Esophagus muscularis mucosa (tissue), 4 donors: ENCODE measurements at regions not wholly inside any gene's neighbourhood (a gene's known extent, or its start where the extent isn't known, plus 50 kb on each side); places are given as distances from the start of the nearest gene placed in this dataset.
A peak's percentile ranks its signal among the peaks of the same experiment; 100 is the strongest.

Experiments
- DNase-seq: peaks from one replicate; pipeline ENCODE4 v3.0.0-alpha.2; 2017; ENCODE audit errors: extremely low spot score
- H3K27ac ChIP-seq, 4 donors: fragments of 200-600 bp; sonication (generic); replicated peaks in 1 of 4; 1 replicate in 3 of 4; 2 replicates in 1 of 4; pipeline ENCODE4 v1.5.1; 2016 to 2019; ENCODE audit warnings: mild to moderate bottlenecking in 1 of 4
- H3K27me3 ChIP-seq, 4 donors: fragments of 200-600 bp; sonication (generic); one replicate each; pipeline versions ENCODE4 v1.5.1 to v1.6.0; 2016 to 2019
- H3K36me3 ChIP-seq, 4 donors: fragments of 200-600 bp; sonication (generic); one replicate each; pipeline ENCODE4 v1.5.1; 2016 to 2019
- H3K4me1 ChIP-seq, 4 donors: fragments of 200-600 bp; sonication (generic); one replicate each; pipeline ENCODE4 v1.5.1; 2016 to 2019
- H3K4me3 ChIP-seq, 4 donors: fragments of 200-600 bp; sonication (generic); 1 replicate in 2 of 4; 2 replicates in 2 of 4; pipeline ENCODE4 v1.5.1; 2016 to 2019; ENCODE audit warnings: mild to moderate bottlenecking in 4 of 4, moderate library complexity in 1 of 4
- H3K9me3 ChIP-seq, 4 donors: fragments of 200-600 bp; sonication (generic); 1 replicate in 3 of 4; 2 replicates in 1 of 4; pipeline ENCODE4 v1.5.1; 2016 to 2019
- EP300 ChIP-seq: sonication (generic); formaldehyde crosslinking; IDR thresholded peaks from one replicate; pipeline ENCODE4 v1.6.1; 2017; ENCODE audit warnings: antibody characterized with exemption
- POLR2A ChIP-seq: fragments of 450-650 bp; IDR thresholded peaks from one replicate; pipeline ENCODE4 v1.6.1; 2017; ENCODE audit warnings: antibody characterized with exemption, moderate library complexity, mild to moderate bottlenecking, low read depth
- POLR2AphosphoS5 ChIP-seq, 2 donors: sonication (generic); formaldehyde crosslinking; IDR thresholded peaks; one replicate each; pipeline ENCODE4 v1.6.1; 2017; ENCODE audit warnings: antibody characterized with exemption in 2 of 2
- WGBS: methylation state at CpG from one replicate; pipeline ENCODE4 v1.1.5; 2018; 5-methylcytosine and 5-hydroxymethylcytosine counted together
- intact Hi-C: fragments of 100-400 bp; cut with DNase I; formaldehyde crosslinking; loops from one replicate; pipeline ENCODE4 v1.15.1; 2023
- TF ChIP-seq, protein P1 (sequence below), 3 experiments: fragments of 200-600 bp in 2 of 3; fragments of 450-650 bp in 1 of 3; sonication (generic) in 2 of 3; IDR thresholded peaks; one replicate each; pipeline ENCODE4 v1.5.1; 2017 to 2019; ENCODE audit warnings: antibody characterized with exemption in 3 of 3, mild to moderate bottlenecking in 2 of 3, moderate library complexity in 1 of 3

DNA sequence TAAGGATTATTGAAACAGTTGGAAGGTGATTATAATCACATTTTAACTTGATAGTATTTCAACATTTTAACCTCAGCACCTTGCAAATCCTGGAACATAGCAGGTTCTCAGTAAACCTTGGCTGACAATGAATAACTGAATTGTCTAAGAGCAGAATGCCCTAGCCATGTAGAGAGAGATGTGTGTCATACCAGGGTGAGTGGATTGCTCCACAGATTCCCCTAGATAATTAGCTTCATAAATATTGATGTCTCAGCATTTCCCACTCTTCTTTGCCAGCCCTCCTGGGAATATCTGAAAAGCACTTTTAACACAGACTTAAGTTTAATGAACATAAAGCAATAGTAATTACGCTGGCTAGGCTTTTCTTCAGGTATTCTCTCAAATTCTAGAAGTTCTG is 363.5 kb downstream of the MAN2A1 start:
- TF ChIP-seq, protein P1, sequence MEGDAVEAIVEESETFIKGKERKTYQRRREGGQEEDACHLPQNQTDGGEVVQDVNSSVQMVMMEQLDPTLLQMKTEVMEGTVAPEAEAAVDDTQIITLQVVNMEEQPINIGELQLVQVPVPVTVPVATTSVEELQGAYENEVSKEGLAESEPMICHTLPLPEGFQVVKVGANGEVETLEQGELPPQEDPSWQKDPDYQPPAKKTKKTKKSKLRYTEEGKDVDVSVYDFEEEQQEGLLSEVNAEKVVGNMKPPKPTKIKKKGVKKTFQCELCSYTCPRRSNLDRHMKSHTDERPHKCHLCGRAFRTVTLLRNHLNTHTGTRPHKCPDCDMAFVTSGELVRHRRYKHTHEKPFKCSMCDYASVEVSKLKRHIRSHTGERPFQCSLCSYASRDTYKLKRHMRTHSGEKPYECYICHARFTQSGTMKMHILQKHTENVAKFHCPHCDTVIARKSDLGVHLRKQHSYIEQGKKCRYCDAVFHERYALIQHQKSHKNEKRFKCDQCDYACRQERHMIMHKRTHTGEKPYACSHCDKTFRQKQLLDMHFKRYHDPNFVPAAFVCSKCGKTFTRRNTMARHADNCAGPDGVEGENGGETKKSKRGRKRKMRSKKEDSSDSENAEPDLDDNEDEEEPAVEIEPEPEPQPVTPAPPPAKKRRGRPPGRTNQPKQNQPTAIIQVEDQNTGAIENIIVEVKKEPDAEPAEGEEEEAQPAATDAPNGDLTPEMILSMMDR (IDR thresholded peaks at IDR 0.05): no peak
- TF ChIP-seq EP300 (no peak), POLR2AphosphoS5 (IDR thresholded peaks at IDR 0.05) (no peak), POLR2A (no peak)

DNA sequence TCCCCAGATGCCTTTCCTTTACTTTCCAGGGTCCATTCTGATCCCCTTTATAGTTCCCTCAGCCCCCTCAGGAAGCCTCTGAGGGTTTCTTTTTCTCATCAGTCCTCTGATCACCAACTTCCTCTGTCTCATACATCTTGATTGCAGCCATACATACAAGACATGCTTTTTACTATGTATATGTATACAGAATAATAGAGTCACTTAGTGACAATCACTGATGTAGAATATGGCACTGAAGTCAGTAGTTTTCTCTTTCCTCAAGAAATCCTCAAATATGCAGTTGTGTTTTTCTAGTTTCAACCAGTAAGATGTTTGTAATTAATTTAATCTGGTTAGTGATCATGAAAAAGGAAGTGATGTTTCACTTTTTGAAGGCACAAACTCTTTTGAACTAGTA is 364.1 kb downstream of the MAN2A1 start:
- intact Hi-C loops: no loop called here
- Histone ChIP-seq H3K9me3 (no peaks in the 10 kb centered on the region), H3K27ac (no peak overlapping the region), H3K36me3 (no peaks in the 10 kb centered on the region), H3K4me3 (no peak overlapping the region), H3K4me1 (peaks cover 0 to 22% (median 6%) of the 10 kb centered on the region in 4 donors), H3K27me3 (no peaks in the 10 kb centered on the region)
- no peak for TF ChIP-seq EP300
- TF ChIP-seq POLR2A: no peak
- TF ChIP-seq, protein P1 (IDR thresholded peaks at IDR 0.05): no peak
- TF ChIP-seq POLR2AphosphoS5 (IDR thresholded peaks at IDR 0.05): no peak
- no peak for DNase-seq

More for the DNA sequence above, 363.5 kb downstream of the MAN2A1 start:
- no peaks in the 10 kb centered on the region for H3K27me3 ChIP-seq
- no peaks in the 10 kb centered on the region for H3K36me3 ChIP-seq
- 95% methylated on average over 1 of the region's 1 CpG for WGBS
- no peak overlapping the region for H3K4me3 ChIP-seq
- no peak for DNase-seq
- peaks cover 0 to 22% (median 6%) of the 10 kb centered on the region in 4 donors for H3K4me1 ChIP-seq
- no peak overlapping the region for H3K27ac ChIP-seq
- intact Hi-C loops: no loop called here
- H3K9me3 ChIP-seq: no peaks in the 10 kb centered on the region

DNA sequence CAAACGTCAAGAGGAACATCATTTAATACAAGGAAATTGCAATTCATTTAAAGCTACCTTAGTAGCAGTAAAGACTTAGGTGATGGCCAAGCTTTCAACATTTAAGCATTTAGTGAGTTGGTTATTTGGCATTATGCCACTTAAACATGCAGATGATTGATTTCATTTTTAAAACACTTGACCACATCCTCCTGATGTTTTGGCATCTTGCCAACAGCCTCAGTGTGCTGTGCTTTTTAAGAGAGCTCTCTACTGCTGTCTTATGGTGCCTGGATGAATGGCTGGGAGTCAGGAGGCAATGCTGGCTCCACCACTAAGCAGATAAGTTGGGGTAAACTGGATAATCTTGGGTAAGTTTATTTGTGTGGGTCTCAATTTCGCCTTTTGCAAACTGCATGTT is 364.5 kb downstream of the MAN2A1 start:
- 50% methylated on average over 2 of the region's 2 CpGs for WGBS
- H3K9me3 ChIP-seq: no peaks in the 10 kb centered on the region
- no peak for DNase-seq
- TF ChIP-seq EP300 (no peak), POLR2AphosphoS5 (IDR thresholded peaks at IDR 0.05) (peak in 1 of 2 donors; percentile 28)
- TF ChIP-seq, protein P1 (IDR thresholded peaks at IDR 0.05): peak in 1 of 3 experiments; percentile 26
- H3K4me1 ChIP-seq: peaks cover 0 to 22% (median 6%) of the 10 kb centered on the region in 4 donors
- intact Hi-C loops: no loop called here
- no peaks in the 10 kb centered on the region for H3K36me3 ChIP-seq
- H3K4me3 ChIP-seq: no peak overlapping the region
- no peaks in the 10 kb centered on the region for H3K27me3 ChIP-seq
- no peak overlapping the region for H3K27ac ChIP-seq

DNA sequence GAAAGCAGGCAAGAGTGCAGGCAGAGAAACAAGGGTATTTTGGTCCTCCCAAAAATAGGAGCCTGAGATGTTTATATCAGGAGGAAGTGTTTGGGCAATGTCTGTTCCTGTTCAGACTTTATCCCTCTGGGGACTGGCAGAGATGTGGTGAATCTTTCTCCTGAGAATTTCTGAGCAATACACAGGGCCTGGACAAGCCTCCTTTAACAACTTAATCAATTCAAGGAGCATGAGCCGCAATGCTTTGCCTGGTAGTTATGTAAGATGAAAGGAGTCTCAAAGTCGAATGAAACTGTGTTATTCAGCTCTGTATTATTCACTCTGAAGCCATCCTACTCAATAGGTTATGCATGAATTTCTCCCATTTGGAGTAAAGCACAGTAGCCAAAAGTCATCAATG is 365.6 kb downstream of the MAN2A1 start:
- intact Hi-C loops: no loop called here
- Histone ChIP-seq H3K27me3 (no peaks in the 10 kb centered on the region), H3K4me3 (no peak overlapping the region), H3K36me3 (no peaks in the 10 kb centered on the region), H3K9me3 (no peaks in the 10 kb centered on the region), H3K4me1 (peaks cover 0 to 22% (median 6%) of the 10 kb centered on the region in 4 donors), H3K27ac (no peak overlapping the region)
- TF ChIP-seq, protein P1 (IDR thresholded peaks at IDR 0.05): no peak
- TF ChIP-seq POLR2AphosphoS5 (IDR thresholded peaks at IDR 0.05) (no peak), EP300 (no peak)
- DNase-seq: no peak
- WGBS: 70% methylated on average over 2 of the region's 2 CpGs

DNA sequence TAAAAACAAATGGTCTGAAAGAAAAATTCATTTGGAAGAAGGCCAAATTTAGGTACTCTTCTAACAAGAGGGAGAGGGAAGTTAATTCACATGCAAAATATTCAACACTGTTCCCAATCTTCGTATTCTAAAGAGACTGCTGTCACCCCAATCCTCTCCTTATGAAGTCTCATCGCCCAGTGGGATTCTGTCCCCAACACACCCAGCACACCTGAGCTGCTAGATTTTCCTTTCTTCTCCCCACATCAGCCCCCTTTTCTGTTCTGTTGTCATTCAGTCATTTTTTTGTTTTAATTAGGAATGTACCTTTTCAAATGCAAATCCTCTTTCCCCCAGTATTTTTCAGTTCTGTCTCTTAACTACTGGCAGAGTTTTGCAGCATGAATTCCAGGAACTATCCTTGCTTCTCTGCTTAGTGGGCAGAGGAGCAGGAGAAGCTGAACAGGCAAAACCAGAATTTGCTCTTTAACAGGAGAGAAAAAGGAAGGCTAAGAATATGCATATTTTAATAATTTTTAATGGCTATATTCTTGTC is 366.9 kb downstream of the MAN2A1 start:
- no peaks in the 10 kb centered on the region for H3K27me3 ChIP-seq
- H3K27ac ChIP-seq: no peak overlapping the region
- no peaks in the 10 kb centered on the region for H3K9me3 ChIP-seq
- intact Hi-C loops: no loop called here
- 85% methylated on average over 2 of the region's 2 CpGs for WGBS
- H3K4me1 ChIP-seq: peaks cover 0 to 22% (median 6%) of the 10 kb centered on the region in 4 donors
- no peak for TF ChIP-seq POLR2AphosphoS5 (IDR thresholded peaks at IDR 0.05)
- TF ChIP-seq POLR2A: no peak
- TF ChIP-seq, protein P1 (IDR thresholded peaks at IDR 0.05): no peak
- TF ChIP-seq EP300: no peak
- no peak for DNase-seq
- H3K36me3 ChIP-seq: no peaks in the 10 kb centered on the region
- no peak overlapping the region for H3K4me3 ChIP-seq
